ENCODE measurements at regions not wholly inside any gene's neighbourhood (a gene's known extent, or its start where the extent isn't known, plus 50 kb on each side); places are given as distances from the start of the nearest gene placed in this dataset.
"Not testable (repeated sequence)": the region's sequence is repeated elsewhere in the genome, so short reads cannot be mapped to it uniquely, and the experiment has no call there.

GRCh38 chrX:6990552-6991193 is 156.8 kb upstream of the STS start:
- no peak for DNase-seq

GRCh38 chrX:6989858-6990257 is 157.7 kb upstream of the STS start:
- DNase-seq = no peak

- not testable (repeated sequence) for DNase-seq
These were observed 158.8 kb upstream of the STS start for GRCh38 chrX:6988694-6989093.

- no peak for DNase-seq
These were observed 160.6 kb upstream of the STS start for GRCh38 chrX:6986915-6987314.

GRCh38 chrX:6985537-6985936 is 162.0 kb upstream of the STS start:
- no peak for DNase-seq

- DNase-seq = no peak
These were observed 164.1 kb upstream of the STS start for GRCh38 chrX:6983207-6983955.

- no peak for DNase-seq
These were observed 165.7 kb upstream of the STS start for GRCh38 chrX:6981718-6982406.

- DNase-seq = no peak
These were observed 166.5 kb upstream of the STS start for GRCh38 chrX:6980981-6981380.

- no peak for DNase-seq
These were observed 179.3 kb upstream of the STS start for GRCh38 chrX:6968231-6968630.

GRCh38 chrX:6965729-6966128 is 181.8 kb upstream of the STS start:
- no peak for DNase-seq

GRCh38 chrX:6962006-6962355 is 185.5 kb upstream of the STS start:
- no peak for DNase-seq

GRCh38 chrX:6961286-6962005 is 186.1 kb upstream of the STS start:
- no peak for DNase-seq

- no peak for DNase-seq
These were observed 188.5 kb upstream of the STS start for GRCh38 chrX:6959006-6959405.

- DNase-seq = no peak
These were observed 192.7 kb upstream of the STS start for GRCh38 chrX:6954836-6955235.

GRCh38 chrX:6946168-6946567 is 201.3 kb upstream of the STS start:
- no peak for DNase-seq

GRCh38 chrX:6941041-6941440 is 206.5 kb upstream of the STS start:
- no peak for DNase-seq

GRCh38 chrX:6932942-6933341 is 214.6 kb upstream of the STS start:
- not testable (repeated sequence) for DNase-seq

GRCh38 chrX:6930307-6930849 is 217.1 kb upstream of the STS start:
- no peak for DNase-seq

- no peak for DNase-seq
These were observed 223.0 kb upstream of the STS start for GRCh38 chrX:6924443-6925077.

- no peak for DNase-seq
These were observed 229.8 kb upstream of the STS start for GRCh38 chrX:6917666-6918065.

GRCh38 chrX:6910218-6910617 is 237.3 kb upstream of the STS start:
- no peak for DNase-seq

- no peak for DNase-seq
These were observed 238.1 kb upstream of the STS start for GRCh38 chrX:6909396-6909795.

GRCh38 chrX:6906608-6907007 is 240.9 kb upstream of the STS start:
- DNase-seq = no peak

All from DMS79 (cell line).